Liver (tissue), 8 donors: ENCODE measurements at regions not wholly inside any gene's neighbourhood (a gene's known extent, or its start where the extent isn't known, plus 50 kb on each side); places are given as distances from the start of the nearest gene placed in this dataset.

Source experiments
- DNase-seq: peaks from one replicate; pipeline ENCODE4 v3.0.0-alpha.2; 2017; ENCODE audit warnings: low spot score
- H3K27ac ChIP-seq, 2 donors: one replicate each; pipeline ENCODE4 v1.7.0; 2013; ENCODE audit warnings: inconsistent platforms in 2 of 2, low read length in 2 of 2, control low read depth in 1 of 2, low read depth in 1 of 2, mild to moderate bottlenecking in 1 of 2
- H3K27me3 ChIP-seq, 4 donors: one replicate each; pipeline versions ENCODE4 v1.6.1 to v1.7.0; 2013; ENCODE audit warnings: low read length in 3 of 4, inconsistent platforms in 1 of 4, mild to moderate bottlenecking in 1 of 4, moderate library complexity in 1 of 4; ENCODE audit not compliant: control insufficient read depth in 4 of 4, insufficient read depth in 4 of 4
- H3K36me3 ChIP-seq, 4 donors: one replicate each; pipeline versions ENCODE4 v1.6.1 to v1.7.0; 2013; ENCODE audit warnings: low read length in 3 of 4, mild to moderate bottlenecking in 3 of 4, low read depth in 1 of 4, moderate library complexity in 1 of 4; ENCODE audit not compliant: control insufficient read depth in 4 of 4, insufficient read depth in 3 of 4
- H3K4me1 ChIP-seq, 4 donors: one replicate each; pipeline versions ENCODE4 v1.6.1 to v1.7.0; 2013; ENCODE audit warnings: low read length in 3 of 4, mild to moderate bottlenecking in 3 of 4, moderate library complexity in 1 of 4; ENCODE audit not compliant: control insufficient read depth in 4 of 4, insufficient read depth in 4 of 4
- H3K4me3 ChIP-seq, 3 donors: one replicate each; pipeline versions ENCODE4 v1.6.1 to v1.7.0; 2013; ENCODE audit warnings: low read length in 3 of 3, control low read depth in 1 of 3, low read depth in 1 of 3, mild to moderate bottlenecking in 1 of 3
- H3K9ac ChIP-seq, 2 donors: one replicate each; pipeline ENCODE4 v1.7.0; 2013; ENCODE audit warnings: low read length in 2 of 2, mild to moderate bottlenecking in 2 of 2, moderate library complexity in 2 of 2, control low read depth in 1 of 2, low read depth in 1 of 2
- H3K9me3 ChIP-seq, 4 donors: one replicate each; pipeline versions ENCODE4 v1.6.1 to v1.7.0; 2013; ENCODE audit warnings: low read length in 3 of 4; ENCODE audit not compliant: control insufficient read depth in 4 of 4
- ATF3 ChIP-seq: IDR thresholded peaks from 2 replicates; pipeline ENCODE4 v1.6.1; 2016; ENCODE audit warnings: antibody characterized with exemption
- CTCF ChIP-seq: fragments of 150-350 bp; IDR thresholded peaks from 2 replicates; pipeline ENCODE4 v1.5.1; 2017; ENCODE audit warnings: improper control_type of control experiment, low read depth, low read length; ENCODE audit not compliant: missing input control
- EGR1 ChIP-seq, 2 donors: IDR thresholded peaks; 2 replicates each; pipeline ENCODE4 v1.6.1; 2016 to 2018; ENCODE audit warnings: antibody characterized with exemption in 2 of 2, low read depth in 2 of 2
- FOXA1 ChIP-seq: IDR thresholded peaks from 2 replicates; pipeline ENCODE4 v1.6.1; 2016; ENCODE audit warnings: antibody characterized with exemption
- FOXA2 ChIP-seq: IDR thresholded peaks from 2 replicates; pipeline ENCODE4 v1.6.1; 2016; ENCODE audit warnings: antibody characterized with exemption
- GABPA ChIP-seq, 2 donors: IDR thresholded peaks in 1 of 2; conservative IDR thresholded peaks in 1 of 2; 2 replicates each; pipeline ENCODE4 v1.6.1; 2016; ENCODE audit warnings: antibody characterized with exemption in 2 of 2, mild to moderate bottlenecking in 1 of 2, moderate library complexity in 1 of 2
- HNF4A ChIP-seq, 2 donors: conservative IDR thresholded peaks; 2 replicates each; pipeline ENCODE4 v1.6.1; 2016; ENCODE audit warnings: antibody characterized with exemption in 2 of 2, mild to moderate bottlenecking in 2 of 2
- HNF4G ChIP-seq: IDR thresholded peaks from 2 replicates; pipeline ENCODE4 v1.6.1; 2016; ENCODE audit warnings: antibody characterized with exemption
- JUND ChIP-seq, 2 donors: IDR thresholded peaks; 2 replicates each; pipeline ENCODE4 v1.6.1; 2016; ENCODE audit warnings: antibody characterized with exemption in 2 of 2
- MAX ChIP-seq: IDR thresholded peaks from 2 replicates; pipeline ENCODE4 v1.6.1; 2016; ENCODE audit warnings: antibody characterized with exemption
- NR2F2 ChIP-seq: IDR thresholded peaks from 2 replicates; pipeline ENCODE4 v1.6.1; 2016; ENCODE audit warnings: antibody characterized with exemption
- RAD21 ChIP-seq, 2 donors: IDR thresholded peaks; 2 replicates each; pipeline ENCODE4 v1.6.1; 2016; ENCODE audit warnings: antibody characterized with exemption in 2 of 2, mild to moderate bottlenecking in 2 of 2
- REST ChIP-seq: IDR thresholded peaks from 2 replicates; pipeline ENCODE4 v1.6.1; 2016; ENCODE audit warnings: antibody characterized with exemption, mild to moderate bottlenecking
- RXRA ChIP-seq, 2 donors: IDR thresholded peaks; 2 replicates each; pipeline ENCODE4 v1.6.1; 2017 to 2018; ENCODE audit warnings: antibody characterized with exemption in 2 of 2, mild to moderate bottlenecking in 1 of 2
- SP1 ChIP-seq: IDR thresholded peaks from 2 replicates; pipeline ENCODE4 v1.6.1; 2018; ENCODE audit warnings: antibody characterized with exemption, mild to moderate bottlenecking
- TAF1 ChIP-seq: conservative IDR thresholded peaks from 2 replicates; pipeline ENCODE4 v1.6.1; 2016; ENCODE audit warnings: antibody characterized with exemption, mild to moderate bottlenecking
- YY1 ChIP-seq: IDR thresholded peaks from 2 replicates; pipeline ENCODE4 v1.6.1; 2016; ENCODE audit warnings: antibody characterized with exemption, mild to moderate bottlenecking
- ZBTB33 ChIP-seq: IDR thresholded peaks from 2 replicates; pipeline ENCODE4 v1.6.1; 2016; ENCODE audit warnings: antibody characterized with exemption
- WGBS: extraction: QIAGEN DNeasy Blood & Tissue Kit; methylation state at CpG from one replicate; pipeline ENCODE4 v1.1.7; 2013; 5-methylcytosine and 5-hydroxymethylcytosine counted together
- donor health status: healthy.
- donor health status: healthy.
- donor health status: healthy.
- donor health status: healthy.
- donor health status: healthy.

GRCh38 chr1:195970209-195970608, 638.0 kb downstream of the KCNT2 start:
- H3K27me3 ChIP-seq: no peaks in the 10 kb centered on the region
- no peak overlapping the region for H3K4me3 ChIP-seq
- no peak overlapping the region for H3K27ac ChIP-seq
- no peaks in the 10 kb centered on the region for H3K36me3 ChIP-seq
- no peaks in the 10 kb centered on the region for H3K9me3 ChIP-seq
- no peaks in the 10 kb centered on the region for H3K4me1 ChIP-seq
- 94% methylated on average over 1 of the region's 1 CpG for WGBS
- TF ChIP-seq ZBTB33 (no peak), SP1 (no peak), HNF4G (no peak), GABPA (IDR thresholded peaks at IDR 0.05 in 1 of 2, conservative IDR thresholded peaks at IDR 0.05 in 1 of 2) (no peak), YY1 (no peak), MAX (no peak), TAF1 (no peak), FOXA2 (no peak), FOXA1 (no peak), NR2F2 (no peak), JUND (IDR thresholded peaks at IDR 0.05) (no peak), EGR1 (IDR thresholded peaks at IDR 0.05; ENCODE audit: low read depth in 2 of 2) (no peak), CTCF (no peak), RAD21 (IDR thresholded peaks at IDR 0.05) (no peak), REST (no peak), HNF4A (conservative IDR thresholded peaks at IDR 0.05) (no peak), ATF3 (no peak), RXRA (IDR thresholded peaks at IDR 0.05) (no peak)
- DNase-seq: no peak
- H3K9ac ChIP-seq: no peak overlapping the region
